ENCODE measurements at regions not wholly inside any gene's neighbourhood (a gene's known extent, or its start where the extent isn't known, plus 50 kb on each side); places are given as distances from the start of the nearest gene placed in this dataset.

DNA sequence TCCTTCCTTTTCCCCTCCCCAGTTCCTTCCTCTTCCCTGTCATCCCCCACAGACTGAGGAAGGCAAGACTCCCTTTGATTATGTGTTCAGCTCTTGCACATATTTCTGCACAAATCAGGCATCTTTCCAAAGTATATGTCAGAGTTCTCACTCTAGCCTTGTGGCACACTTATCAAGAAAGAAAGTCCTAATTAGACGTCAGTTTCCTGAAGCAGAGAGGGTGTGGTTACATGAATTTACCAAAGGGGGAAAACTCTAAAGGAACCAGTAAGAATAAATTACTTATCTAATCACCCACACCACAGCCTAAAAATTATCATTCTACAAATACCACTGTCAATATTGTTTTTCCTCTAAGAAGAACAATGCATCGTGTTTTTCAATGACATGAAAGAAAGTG is 120.7 kb upstream of the GRIP1 start:
- no peak overlapping the region for H3K27ac ChIP-seq
- H3K36me3 ChIP-seq, result no peaks in the 10 kb centered on the region
- H3K27me3 ChIP-seq, result peaks cover 9% of the 10 kb centered on the region
- no peak overlapping the region for H3K4me3 ChIP-seq (ENCODE audit: low read depth in 1 of 2, low read length in 1 of 2)
- no peaks in the 10 kb centered on the region for H3K9me3 ChIP-seq
- no peaks in the 10 kb centered on the region for H3K4me1 ChIP-seq (ENCODE audit: control insufficient read depth in 1 of 2, insufficient read depth in 1 of 2, low read depth in 1 of 2, low read length in 1 of 2)
- TF ChIP-seq, protein P1, sequence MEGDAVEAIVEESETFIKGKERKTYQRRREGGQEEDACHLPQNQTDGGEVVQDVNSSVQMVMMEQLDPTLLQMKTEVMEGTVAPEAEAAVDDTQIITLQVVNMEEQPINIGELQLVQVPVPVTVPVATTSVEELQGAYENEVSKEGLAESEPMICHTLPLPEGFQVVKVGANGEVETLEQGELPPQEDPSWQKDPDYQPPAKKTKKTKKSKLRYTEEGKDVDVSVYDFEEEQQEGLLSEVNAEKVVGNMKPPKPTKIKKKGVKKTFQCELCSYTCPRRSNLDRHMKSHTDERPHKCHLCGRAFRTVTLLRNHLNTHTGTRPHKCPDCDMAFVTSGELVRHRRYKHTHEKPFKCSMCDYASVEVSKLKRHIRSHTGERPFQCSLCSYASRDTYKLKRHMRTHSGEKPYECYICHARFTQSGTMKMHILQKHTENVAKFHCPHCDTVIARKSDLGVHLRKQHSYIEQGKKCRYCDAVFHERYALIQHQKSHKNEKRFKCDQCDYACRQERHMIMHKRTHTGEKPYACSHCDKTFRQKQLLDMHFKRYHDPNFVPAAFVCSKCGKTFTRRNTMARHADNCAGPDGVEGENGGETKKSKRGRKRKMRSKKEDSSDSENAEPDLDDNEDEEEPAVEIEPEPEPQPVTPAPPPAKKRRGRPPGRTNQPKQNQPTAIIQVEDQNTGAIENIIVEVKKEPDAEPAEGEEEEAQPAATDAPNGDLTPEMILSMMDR (IDR thresholded peaks at IDR 0.05), result no peak

DNA sequence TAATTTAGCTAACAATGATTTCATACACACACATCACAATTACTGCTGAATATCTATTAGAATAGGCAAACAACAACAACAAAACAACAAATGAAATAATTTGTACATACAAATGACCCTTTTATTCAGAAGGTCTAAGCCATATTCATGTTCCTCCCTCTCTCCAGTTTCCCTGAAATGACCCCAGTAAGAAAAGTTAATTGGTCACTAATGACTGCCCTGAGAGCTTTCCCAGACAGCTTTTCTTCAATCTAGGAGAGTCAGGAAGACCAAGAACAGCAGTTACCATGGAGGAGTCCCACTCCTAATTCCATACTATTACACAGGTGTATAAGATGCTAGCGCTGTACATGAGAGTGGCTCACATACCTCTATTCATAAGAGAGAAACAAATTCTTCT is 121.2 kb upstream of the GRIP1 start:
- Histone ChIP-seq H3K4me3 (ENCODE audit: low read depth in 1 of 2, low read length in 1 of 2) (no peak overlapping the region), H3K4me1 (ENCODE audit: control insufficient read depth in 1 of 2, insufficient read depth in 1 of 2, low read depth in 1 of 2, low read length in 1 of 2) (no peaks in the 10 kb centered on the region), H3K36me3 (no peaks in the 10 kb centered on the region), H3K27ac (no peak overlapping the region), H3K9me3 (no peaks in the 10 kb centered on the region), H3K27me3 (peaks cover 14% of the 10 kb centered on the region)
- TF ChIP-seq, protein P1 (IDR thresholded peaks at IDR 0.05), result no peak

DNA sequence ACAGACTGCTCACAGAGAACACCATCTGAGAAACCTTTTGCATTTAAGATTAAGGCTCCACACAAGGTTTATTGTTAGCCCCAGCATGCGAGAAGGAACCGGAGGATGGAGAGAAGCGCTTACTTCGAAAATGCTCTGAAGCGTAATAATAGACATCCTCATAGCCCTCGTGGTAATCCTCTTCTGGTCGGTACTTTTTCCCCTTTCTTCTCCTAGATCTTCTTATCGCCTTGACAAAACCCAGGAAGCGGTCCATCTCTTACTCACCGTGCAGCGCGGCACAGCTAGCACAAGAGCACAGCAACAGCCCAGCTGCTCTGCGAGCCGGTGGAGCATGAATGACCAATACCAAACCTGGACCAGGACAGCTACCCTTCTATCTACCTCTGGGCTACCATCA is 125.1 kb upstream of the GRIP1 start:
- no peak overlapping the region for H3K27ac ChIP-seq
- no peak overlapping the region for H3K4me3 ChIP-seq (ENCODE audit: low read depth in 1 of 2, low read length in 1 of 2)
- peaks cover 16% of the 10 kb centered on the region for H3K27me3 ChIP-seq
- no peaks in the 10 kb centered on the region for H3K9me3 ChIP-seq
- H3K36me3 ChIP-seq, result no peaks in the 10 kb centered on the region
- TF ChIP-seq, protein P1 (IDR thresholded peaks at IDR 0.05), result no peak
- no peaks in the 10 kb centered on the region for H3K4me1 ChIP-seq (ENCODE audit: control insufficient read depth in 1 of 2, insufficient read depth in 1 of 2, low read depth in 1 of 2, low read length in 1 of 2)

DNA sequence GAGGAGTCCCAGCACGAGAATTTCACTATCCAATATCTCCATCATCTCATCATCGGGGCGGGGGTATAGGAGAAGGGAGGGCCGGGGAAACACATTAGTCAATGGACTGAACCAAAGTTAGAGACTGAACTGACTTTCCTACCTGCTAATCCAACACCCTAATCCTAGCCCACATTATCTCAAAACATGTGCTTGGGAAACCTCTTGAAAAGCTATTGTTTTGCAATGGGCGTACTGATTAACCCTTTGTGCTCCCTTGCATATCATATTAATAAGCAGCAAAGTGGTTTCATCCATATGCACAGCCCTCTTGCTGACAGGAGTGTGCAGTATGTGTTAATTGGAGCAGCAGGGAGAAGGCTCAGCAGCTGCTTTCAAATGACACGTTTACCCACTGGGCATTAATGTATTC is 125.7 kb upstream of the GRIP1 start:
- Histone ChIP-seq H3K27ac (no peak overlapping the region), H3K36me3 (no peaks in the 10 kb centered on the region), H3K4me3 (ENCODE audit: low read depth in 1 of 2, low read length in 1 of 2) (no peak overlapping the region), H3K9me3 (no peaks in the 10 kb centered on the region), H3K4me1 (ENCODE audit: control insufficient read depth in 1 of 2, insufficient read depth in 1 of 2, low read depth in 1 of 2, low read length in 1 of 2) (no peaks in the 10 kb centered on the region), H3K27me3 (peaks cover 16% of the 10 kb centered on the region)
- TF ChIP-seq, protein P1 (IDR thresholded peaks at IDR 0.05), result no peak

DNA sequence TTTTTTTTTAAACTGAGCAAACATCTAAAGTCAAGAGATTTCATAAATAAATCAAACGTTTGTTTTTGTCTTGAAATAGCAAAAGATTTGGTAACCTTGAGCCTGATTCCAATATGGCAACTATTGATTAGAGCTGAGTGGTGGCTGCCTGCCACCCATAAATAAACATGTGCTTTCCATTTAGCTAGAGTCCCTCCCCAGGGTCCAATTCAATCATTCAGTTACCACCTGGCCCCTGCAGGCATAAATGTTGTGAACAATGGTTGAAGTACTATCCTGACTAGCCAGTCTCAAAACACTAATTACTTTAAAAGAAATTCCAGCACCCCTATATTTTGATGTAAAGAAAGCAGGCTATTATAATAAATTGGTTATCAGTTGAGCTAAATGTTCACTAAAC is 129.7 kb upstream of the GRIP1 start:
- peaks cover 16% of the 10 kb centered on the region for H3K27me3 ChIP-seq
- H3K4me3 ChIP-seq (ENCODE audit: low read depth in 1 of 2, low read length in 1 of 2), result no peak overlapping the region
- H3K27ac ChIP-seq, result no peak overlapping the region

More for the DNA sequence above, 129.7 kb upstream of the GRIP1 start:
- no peaks in the 10 kb centered on the region for H3K9me3 ChIP-seq
- no peaks in the 10 kb centered on the region for H3K36me3 ChIP-seq
- TF ChIP-seq, protein P1 (IDR thresholded peaks at IDR 0.05), result no peak
- H3K4me1 ChIP-seq (ENCODE audit: control insufficient read depth in 1 of 2, insufficient read depth in 1 of 2, low read depth in 1 of 2, low read length in 1 of 2), result no peaks in the 10 kb centered on the region
